ENCODE measurements at regions not wholly inside any gene's neighbourhood (a gene's known extent, or its start where the extent isn't known, plus 50 kb on each side); places are given as distances from the start of the nearest gene placed in this dataset.

- Histone ChIP-seq H3K36me3 (ENCODE audit: control insufficient read depth, low read length) (no peaks in the 10 kb centered on the region), H3K9me2 (replicated peaks; ENCODE audit: control insufficient read depth, low read length) (no peaks in the 10 kb centered on the region), H3K4me2 (ENCODE audit: low read length) (no peak overlapping the region), H3K27me3 (ENCODE audit: control insufficient read depth, low read length) (peaks cover 10% of the 10 kb centered on the region), H3K9me3 (ENCODE audit: control insufficient read depth, insufficient read depth, low read length) (no peaks in the 10 kb centered on the region), H3F3A (ENCODE audit: control insufficient read depth, insufficient read depth) (no peaks in the 10 kb centered on the region), H4K20me1 (ENCODE audit: control insufficient read depth, insufficient read depth, low read depth, low read length) (no peaks in the 10 kb centered on the region), H3K4me1 (ENCODE audit: control insufficient read depth, low read length) (peaks cover 8% of the 10 kb centered on the region), H3K27ac (ENCODE audit: low read depth, low read length) (no peak overlapping the region), H3K4me3 (ENCODE audit: low read length) (no peak overlapping the region), H3K79me2 (ENCODE audit: control insufficient read depth, low read length) (no peaks in the 10 kb centered on the region)
- TF ChIP-seq EZH2phosphoT487 (IDR thresholded peaks at IDR 0.05; ENCODE audit: borderline replicate concordance, low read length) (no peak), CTCF (IDR thresholded peaks at IDR 0.05; ENCODE audit: low read depth, low read length, poor library complexity, severe bottlenecking) (no peak)
Measured at GRCh38 chr9:119559056-119559455, 189.8 kb upstream of the BRINP1 start.

DNA sequence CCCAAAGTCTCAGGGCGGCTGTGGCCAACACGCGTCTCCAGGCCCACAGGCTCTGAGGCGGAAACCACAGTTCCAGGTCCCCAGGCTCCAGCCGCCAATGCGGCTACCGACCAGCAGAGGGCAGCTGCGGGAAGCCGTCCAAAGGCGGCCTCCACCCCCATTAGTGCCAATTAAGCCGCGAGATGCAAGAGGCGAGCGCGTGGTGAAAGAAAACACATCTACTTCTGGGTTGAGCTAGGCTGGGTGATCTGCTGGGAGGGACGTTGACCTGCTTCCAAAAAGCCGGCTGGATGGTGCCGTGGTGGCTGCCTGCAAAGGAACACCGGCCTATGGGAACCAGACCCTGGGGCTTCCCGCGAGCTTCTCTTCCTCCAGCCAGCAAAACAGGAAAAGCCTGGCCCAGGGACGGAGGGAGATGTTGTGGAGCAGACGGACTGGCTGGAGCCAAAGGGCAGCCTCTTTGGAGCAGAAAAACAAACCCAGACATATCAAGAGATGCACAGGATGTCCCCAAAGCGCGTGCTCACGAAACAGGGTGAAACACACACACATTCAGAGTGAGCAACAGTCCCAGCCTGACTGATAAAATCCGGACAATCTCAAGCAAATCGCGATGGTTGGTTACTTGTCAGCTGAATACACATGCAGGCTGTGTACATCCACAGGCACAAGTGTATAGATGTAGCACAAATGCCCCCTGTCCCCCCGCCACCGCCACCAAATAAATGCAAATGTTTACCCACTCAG, 187.1 kb upstream of the BRINP1 start:
- Histone ChIP-seq H4K20me1 (ENCODE audit: control insufficient read depth, insufficient read depth, low read depth, low read length) (no peaks in the 10 kb centered on the region), H3K9me2 (replicated peaks; ENCODE audit: control insufficient read depth, low read length) (no peaks in the 10 kb centered on the region), H3K4me1 (ENCODE audit: control insufficient read depth, low read length) (peaks cover 8% of the 10 kb centered on the region), H3K4me3 (ENCODE audit: low read length) (no peak overlapping the region), H3F3A (ENCODE audit: control insufficient read depth, insufficient read depth) (no peaks in the 10 kb centered on the region), H3K9me3 (ENCODE audit: control insufficient read depth, insufficient read depth, low read length) (no peaks in the 10 kb centered on the region; the same call in 1 of the 2 replicates), H3K27me3 (ENCODE audit: control insufficient read depth, low read length) (peaks cover 12% of the 10 kb centered on the region), H3K36me3 (ENCODE audit: control insufficient read depth, low read length) (no peaks in the 10 kb centered on the region), H3K4me2 (ENCODE audit: low read length) (peak overlapping the region; percentile 40), H3K79me2 (ENCODE audit: control insufficient read depth, low read length) (no peaks in the 10 kb centered on the region), H3K27ac (ENCODE audit: low read depth, low read length) (no peak overlapping the region)
- TF ChIP-seq CTCF (IDR thresholded peaks at IDR 0.05; ENCODE audit: low read depth, low read length, poor library complexity, severe bottlenecking) (peak; percentile 94), EZH2phosphoT487 (IDR thresholded peaks at IDR 0.05; ENCODE audit: borderline replicate concordance, low read length) (no peak)

GRCh38 chr9:119544492-119544891, 175.3 kb upstream of the BRINP1 start:
- Histone ChIP-seq H3K4me1 (ENCODE audit: control insufficient read depth, low read length) (no peaks in the 10 kb centered on the region), H4K20me1 (ENCODE audit: control insufficient read depth, insufficient read depth, low read depth, low read length) (no peaks in the 10 kb centered on the region), H3K4me2 (ENCODE audit: low read length) (no peak overlapping the region), H3K4me3 (ENCODE audit: low read length) (no peak overlapping the region), H3F3A (ENCODE audit: control insufficient read depth, insufficient read depth) (no peaks in the 10 kb centered on the region), H3K36me3 (ENCODE audit: control insufficient read depth, low read length) (no peaks in the 10 kb centered on the region), H3K9me2 (replicated peaks; ENCODE audit: control insufficient read depth, low read length) (no peaks in the 10 kb centered on the region), H3K9me3 (ENCODE audit: control insufficient read depth, insufficient read depth, low read length) (no peaks in the 10 kb centered on the region), H3K79me2 (ENCODE audit: control insufficient read depth, low read length) (no peaks in the 10 kb centered on the region), H3K27me3 (ENCODE audit: control insufficient read depth, low read length) (no peaks in the 10 kb centered on the region), H3K27ac (ENCODE audit: low read depth, low read length) (no peak overlapping the region)
- TF ChIP-seq EZH2phosphoT487 (IDR thresholded peaks at IDR 0.05; ENCODE audit: borderline replicate concordance, low read length): no peak

- Histone ChIP-seq H4K20me1 (ENCODE audit: control insufficient read depth, insufficient read depth, low read depth, low read length) (no peaks in the 10 kb centered on the region), H3K4me1 (ENCODE audit: control insufficient read depth, low read length) (no peaks in the 10 kb centered on the region), H3F3A (ENCODE audit: control insufficient read depth, insufficient read depth) (no peaks in the 10 kb centered on the region)
Measured at GRCh38 chr9:119537138-119537537, 167.9 kb upstream of the BRINP1 start.

More at GRCh38 chr9:119537138-119537537, 167.9 kb upstream of the BRINP1 start:
- H3K4me3 ChIP-seq (ENCODE audit: low read length): no peak overlapping the region
- H3K9me2 ChIP-seq (replicated peaks; ENCODE audit: control insufficient read depth, low read length): no peaks in the 10 kb centered on the region
- no peak overlapping the region for H3K4me2 ChIP-seq (ENCODE audit: low read length)
- no peaks in the 10 kb centered on the region for H3K79me2 ChIP-seq (ENCODE audit: control insufficient read depth, low read length)
- no peak for TF ChIP-seq CTCF (IDR thresholded peaks at IDR 0.05; ENCODE audit: low read depth, low read length, poor library complexity, severe bottlenecking)
- no peak for TF ChIP-seq EZH2phosphoT487 (IDR thresholded peaks at IDR 0.05; ENCODE audit: borderline replicate concordance, low read length)
- H3K27me3 ChIP-seq (ENCODE audit: control insufficient read depth, low read length): peaks cover 21% of the 10 kb centered on the region; the same call in 1 of the 2 replicates
- H3K27ac ChIP-seq (ENCODE audit: low read depth, low read length): no peak overlapping the region
- no peaks in the 10 kb centered on the region for H3K36me3 ChIP-seq (ENCODE audit: control insufficient read depth, low read length)
- no peaks in the 10 kb centered on the region for H3K9me3 ChIP-seq (ENCODE audit: control insufficient read depth, insufficient read depth, low read length)

All from DOHH2 (cell line).